Neural cell (in vitro differentiated cells): ENCODE measurements at regions not wholly inside any gene's neighbourhood (a gene's known extent, or its start where the extent isn't known, plus 50 kb on each side); places are given as distances from the start of the nearest gene placed in this dataset.
"Not testable (repeated sequence)": the region's sequence is repeated elsewhere in the genome, so short reads cannot be mapped to it uniquely, and the experiment has no call there.

Experiments used
- H2AFZ ChIP-seq: fragments of 200-600, 300-800 bp; sonication (generic), shearing (Covaris generic); 2 replicates; pipeline ENCODE4 v1.6.0; 2014; ENCODE audit warnings: low read depth, mild to moderate bottlenecking, antibody characterized with exemption, low read length, moderate library complexity
- H3F3A ChIP-seq: fragments of 200-600 bp; shearing (Covaris generic); 2 replicates; pipeline ENCODE4 v1.6.1; 2016; ENCODE audit warnings: mild to moderate bottlenecking, moderate library complexity, mixed read lengths, antibody characterized with exemption, low read length; ENCODE audit not compliant: insufficient read depth, poor library complexity, severe bottlenecking
- H3K27ac ChIP-seq: fragments of 200-600, 300-800 bp; sonication (generic), shearing (Covaris generic); 2 replicates; pipeline ENCODE4 v1.5.1; 2014; ENCODE audit warnings: mild to moderate bottlenecking, low read length, moderate library complexity
- H3K27me3 ChIP-seq: fragments of 300-800, 200-600 bp; sonication (generic), shearing (Covaris generic); 2 replicates; pipeline ENCODE4 v1.6.0; 2014; ENCODE audit warnings: mild to moderate bottlenecking, low read depth, low read length, moderate library complexity; ENCODE audit not compliant: insufficient read depth
- H3K36me3 ChIP-seq: fragments of 300-800, 200-600 bp; sonication (generic), shearing (Covaris generic); 2 replicates; pipeline ENCODE4 v1.5.1; 2014; ENCODE audit warnings: mild to moderate bottlenecking, antibody characterized with exemption, low read length, moderate library complexity; ENCODE audit not compliant: insufficient read depth
- H3K4me2 ChIP-seq: fragments of 300-800, 200-600 bp; sonication (generic), shearing (Covaris generic); 2 replicates; pipeline ENCODE4 v1.6.0; 2014; ENCODE audit warnings: mild to moderate bottlenecking, low read length
- H3K4me3 ChIP-seq: fragments of 300-800, 200-600 bp; sonication (generic), shearing (Covaris generic); 2 replicates; pipeline ENCODE4 v1.5.1; 2014; ENCODE audit warnings: mild to moderate bottlenecking, low read length, moderate library complexity
- H3K79me2 ChIP-seq: fragments of 200-600 bp; shearing (Covaris generic); replicated peaks from 2 replicates; pipeline ENCODE4 v1.6.0; 2014; ENCODE audit warnings: mild to moderate bottlenecking, low read length, moderate library complexity; ENCODE audit not compliant: insufficient read depth
- H3K9ac ChIP-seq: fragments of 300-800, 200-600 bp; sonication (generic), shearing (Covaris generic); 2 replicates; pipeline ENCODE4 v1.6.1; 2016; ENCODE audit warnings: mild to moderate bottlenecking, low read length, mixed read lengths
- H3K9me2 ChIP-seq: fragments of 200-600 bp; shearing (Covaris generic); 2 replicates; pipeline ENCODE4 v1.6.1; 2016; ENCODE audit warnings: mild to moderate bottlenecking, low read length, mixed read lengths; ENCODE audit not compliant: insufficient read depth
- H3K9me3 ChIP-seq: fragments of 200-600, 300-800 bp; sonication (generic), shearing (Covaris generic); 2 replicates; pipeline ENCODE4 v1.6.1; 2016; ENCODE audit warnings: mild to moderate bottlenecking, mixed run types, low read length, moderate library complexity, mixed read lengths
- H4K20me1 ChIP-seq: fragments of 200-600 bp; shearing (Covaris generic); 2 replicates; pipeline ENCODE4 v1.6.1; 2016; ENCODE audit warnings: mild to moderate bottlenecking, mixed run types; ENCODE audit not compliant: insufficient read depth
- EP300 ChIP-seq: fragments of 450-650 bp; conservative IDR thresholded peaks from 2 replicates; pipeline ENCODE4 v1.6.1; 2014; ENCODE audit warnings: antibody characterized with exemption, mild to moderate bottlenecking, moderate library complexity; ENCODE audit not compliant: poor library complexity, severe bottlenecking
- EZH2 ChIP-seq: fragments of 200-600, 300-800 bp; shearing (Covaris generic), sonication (generic); IDR thresholded peaks from 2 replicates; pipeline ENCODE4 v1.6.1; 2014; ENCODE audit warnings: antibody characterized with exemption, low read length, borderline replicate concordance, mild to moderate bottlenecking; ENCODE audit not compliant: insufficient read depth, poor library complexity, severe bottlenecking
- MXI1 ChIP-seq: fragments of 450-650 bp; conservative IDR thresholded peaks from 2 replicates; pipeline ENCODE4 v1.6.1; 2014; ENCODE audit warnings: antibody characterized with exemption, mild to moderate bottlenecking; ENCODE audit not compliant: poor library complexity, severe bottlenecking
- RAD21 ChIP-seq: fragments of 450-650 bp; conservative IDR thresholded peaks from 2 replicates; pipeline ENCODE4 v1.6.1; 2014; ENCODE audit warnings: antibody characterized with exemption, mild to moderate bottlenecking, moderate library complexity
- SMC3 ChIP-seq: fragments of 450-650 bp; conservative IDR thresholded peaks from 2 replicates; pipeline ENCODE4 v1.6.1; 2014; ENCODE audit warnings: antibody characterized with exemption, mild to moderate bottlenecking, moderate library complexity; ENCODE audit not compliant: poor library complexity
- TAF1 ChIP-seq: IDR thresholded peaks from 2 replicates; pipeline ENCODE4 v1.6.1; 2012; ENCODE audit warnings: low read depth
- TF ChIP-seq, protein P1 (sequence below): IDR thresholded peaks from 2 replicates; pipeline ENCODE4 v1.6.1; 2012; ENCODE audit warnings: borderline replicate concordance

DNA sequence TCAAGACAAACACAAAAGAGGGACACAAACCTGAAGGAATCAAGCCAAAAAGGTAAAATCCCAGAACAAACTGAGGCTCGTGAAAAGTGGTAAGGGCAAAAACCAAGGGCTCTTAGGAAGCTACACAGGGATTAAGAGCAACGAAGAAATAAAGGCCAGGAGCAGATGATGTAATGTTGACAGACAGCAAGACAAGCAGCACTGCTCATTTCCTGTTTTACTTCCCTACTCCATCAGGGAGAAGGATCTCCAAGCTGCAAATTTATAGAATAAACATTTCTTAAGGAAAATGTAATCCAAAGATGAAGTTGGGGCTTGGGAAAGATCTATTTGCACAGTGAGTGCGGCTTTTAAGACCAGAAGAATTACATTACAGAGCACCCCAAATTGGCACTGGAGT lies 182.3 kb upstream of the MAP1B start:
- H3K36me3 ChIP-seq: no peaks in the 10 kb centered on the region
- H3K79me2 ChIP-seq: no peaks in the 10 kb centered on the region
- H3K27me3 ChIP-seq: no peaks in the 10 kb centered on the region
- no peak overlapping the region for H3K27ac ChIP-seq
- no peak overlapping the region for H3K4me3 ChIP-seq
- TF ChIP-seq SMC3: no peak
- no peak for TF ChIP-seq RAD21
- no peak overlapping the region for H3K4me2 ChIP-seq
- no peak overlapping the region for H2AFZ ChIP-seq
- no peaks in the 10 kb centered on the region for H4K20me1 ChIP-seq
- H3K9me2 ChIP-seq: no peaks in the 10 kb centered on the region
- no peak overlapping the region for H3K9ac ChIP-seq
- H3K9me3 ChIP-seq: no peaks in the 10 kb centered on the region
- H3F3A ChIP-seq: no peaks in the 10 kb centered on the region

DNA sequence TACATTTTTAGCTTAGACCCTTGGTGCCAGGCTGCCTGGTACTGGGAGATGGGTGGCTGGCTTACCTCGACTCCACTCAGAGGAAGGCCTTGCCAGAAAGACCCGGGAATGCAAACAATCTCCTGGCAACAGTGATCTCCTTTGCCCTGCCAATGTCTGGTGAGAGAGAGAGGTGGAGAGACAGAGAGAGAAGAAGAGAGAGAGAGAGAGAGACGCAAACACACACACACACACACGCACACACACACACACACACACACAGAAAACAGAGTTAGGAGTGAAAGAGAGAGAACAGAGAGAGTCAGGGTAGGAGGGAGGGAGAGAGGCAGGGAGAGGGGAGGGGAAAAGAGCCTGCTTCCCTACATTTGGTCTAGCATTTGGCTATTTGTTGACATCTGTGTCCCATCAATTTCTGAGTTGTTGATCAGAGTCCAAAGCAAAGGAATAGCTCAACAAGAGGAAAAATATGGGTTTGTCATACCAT lies 181.6 kb upstream of the MAP1B start:
- no peaks in the 10 kb centered on the region for H3K9me2 ChIP-seq
- H4K20me1 ChIP-seq: no peaks in the 10 kb centered on the region
- H3K79me2 ChIP-seq: no peaks in the 10 kb centered on the region
- no peak overlapping the region for H3K4me2 ChIP-seq
- no peaks in the 10 kb centered on the region for H3F3A ChIP-seq
- H3K27ac ChIP-seq: no peak overlapping the region
- TF ChIP-seq MXI1 (no peak), EP300 (no peak), SMC3 (no peak), EZH2 (no peak), TAF1 (no peak)
- TF ChIP-seq, protein P1, sequence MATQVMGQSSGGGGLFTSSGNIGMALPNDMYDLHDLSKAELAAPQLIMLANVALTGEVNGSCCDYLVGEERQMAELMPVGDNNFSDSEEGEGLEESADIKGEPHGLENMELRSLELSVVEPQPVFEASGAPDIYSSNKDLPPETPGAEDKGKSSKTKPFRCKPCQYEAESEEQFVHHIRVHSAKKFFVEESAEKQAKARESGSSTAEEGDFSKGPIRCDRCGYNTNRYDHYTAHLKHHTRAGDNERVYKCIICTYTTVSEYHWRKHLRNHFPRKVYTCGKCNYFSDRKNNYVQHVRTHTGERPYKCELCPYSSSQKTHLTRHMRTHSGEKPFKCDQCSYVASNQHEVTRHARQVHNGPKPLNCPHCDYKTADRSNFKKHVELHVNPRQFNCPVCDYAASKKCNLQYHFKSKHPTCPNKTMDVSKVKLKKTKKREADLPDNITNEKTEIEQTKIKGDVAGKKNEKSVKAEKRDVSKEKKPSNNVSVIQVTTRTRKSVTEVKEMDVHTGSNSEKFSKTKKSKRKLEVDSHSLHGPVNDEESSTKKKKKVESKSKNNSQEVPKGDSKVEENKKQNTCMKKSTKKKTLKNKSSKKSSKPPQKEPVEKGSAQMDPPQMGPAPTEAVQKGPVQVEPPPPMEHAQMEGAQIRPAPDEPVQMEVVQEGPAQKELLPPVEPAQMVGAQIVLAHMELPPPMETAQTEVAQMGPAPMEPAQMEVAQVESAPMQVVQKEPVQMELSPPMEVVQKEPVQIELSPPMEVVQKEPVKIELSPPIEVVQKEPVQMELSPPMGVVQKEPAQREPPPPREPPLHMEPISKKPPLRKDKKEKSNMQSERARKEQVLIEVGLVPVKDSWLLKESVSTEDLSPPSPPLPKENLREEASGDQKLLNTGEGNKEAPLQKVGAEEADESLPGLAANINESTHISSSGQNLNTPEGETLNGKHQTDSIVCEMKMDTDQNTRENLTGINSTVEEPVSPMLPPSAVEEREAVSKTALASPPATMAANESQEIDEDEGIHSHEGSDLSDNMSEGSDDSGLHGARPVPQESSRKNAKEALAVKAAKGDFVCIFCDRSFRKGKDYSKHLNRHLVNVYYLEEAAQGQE: no peak
- no peak overlapping the region for H3K4me3 ChIP-seq
- no peak overlapping the region for H3K9ac ChIP-seq
- no peaks in the 10 kb centered on the region for H3K9me3 ChIP-seq
- H2AFZ ChIP-seq: no peak overlapping the region
- H3K36me3 ChIP-seq: no peaks in the 10 kb centered on the region
- no peaks in the 10 kb centered on the region for H3K27me3 ChIP-seq

DNA sequence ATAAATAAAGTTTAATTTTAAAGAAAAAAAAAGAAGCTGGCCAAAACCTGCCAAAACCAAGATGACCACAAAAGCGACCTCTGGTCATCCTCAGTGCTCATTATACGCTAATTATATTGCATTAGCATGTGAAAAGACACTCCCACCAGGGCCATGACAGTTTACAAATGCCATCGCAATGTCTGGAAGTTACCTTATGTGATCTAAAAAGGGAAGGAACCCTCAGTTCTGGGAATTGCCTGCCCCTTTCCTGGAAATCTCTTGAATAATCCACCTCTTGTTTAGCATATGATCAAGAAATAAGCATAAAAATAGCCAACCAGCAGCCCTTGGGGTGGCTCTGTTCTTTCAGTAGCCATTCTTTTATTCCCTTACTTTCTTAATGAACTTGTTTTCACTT lies 178.3 kb upstream of the MAP1B start:
- Histone ChIP-seq H3F3A (no peaks in the 10 kb centered on the region), H2AFZ (no peak overlapping the region), H3K9me3 (no peaks in the 10 kb centered on the region), H3K27ac (no peak overlapping the region), H3K4me2 (no peak overlapping the region), H3K9ac (no peak overlapping the region), H3K4me3 (no peak overlapping the region), H3K36me3 (no peaks in the 10 kb centered on the region), H3K9me2 (no peaks in the 10 kb centered on the region), H4K20me1 (no peaks in the 10 kb centered on the region), H3K27me3 (no peaks in the 10 kb centered on the region), H3K79me2 (no peaks in the 10 kb centered on the region)
- TF ChIP-seq MXI1: no peak
- TF ChIP-seq, protein P1: no peak
- no peak for TF ChIP-seq SMC3
- no peak for TF ChIP-seq RAD21
- no peak for TF ChIP-seq EZH2
- no peak for TF ChIP-seq EP300

DNA sequence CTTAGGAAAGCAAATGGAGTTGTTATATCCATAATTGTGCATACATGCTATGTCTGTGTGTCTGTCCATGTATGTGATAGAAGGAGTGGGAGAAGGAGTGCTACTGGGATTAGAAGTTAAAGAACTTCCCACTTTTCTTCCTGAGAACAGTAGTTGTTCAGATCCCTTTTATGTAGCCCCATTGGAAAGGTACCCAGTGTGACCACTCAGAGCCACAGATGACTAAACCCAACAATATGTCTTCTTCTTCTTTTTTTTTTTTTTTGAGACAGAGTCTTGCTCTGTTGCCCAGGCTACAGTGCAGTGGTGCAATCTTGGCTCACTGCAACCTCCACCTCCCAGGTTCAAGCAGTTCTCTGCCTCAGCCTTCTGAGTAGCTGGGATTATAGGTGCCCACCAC lies 176.7 kb upstream of the MAP1B start:
- not testable (repeated sequence) for H3F3A ChIP-seq, H3K4me3 ChIP-seq, H3K27me3 ChIP-seq, H3K27ac ChIP-seq, H3K4me2 ChIP-seq, H2AFZ ChIP-seq, H4K20me1 ChIP-seq, H3K9me2 ChIP-seq, H3K9ac ChIP-seq, H3K36me3 ChIP-seq, H3K79me2 ChIP-seq, H3K9me3 ChIP-seq
